Endothelial cell of umbilical vein (primary cell): ENCODE measurements at regions not wholly inside any gene's neighbourhood (a gene's known extent, or its start where the extent isn't known, plus 50 kb on each side); places are given as distances from the start of the nearest gene placed in this dataset.

ENCODE experiments used
- BruUV-seq: library from RNA; stranded (reverse); fragments of 400-500 nt; replicated peaks from 2 replicates; lab custom pipeline; 2021; lab: Mats Ljungman, UMichigan
- CTCF ChIA-PET: fragments of 300-600, 350-600 bp; sonication (Branson Sonifier 250); formaldehyde crosslinking; loops from one replicate; lab custom pipeline; 2021; ENCODE audit warnings: antibody characterized with exemption, inconsistent platforms; lab: Charles Lee
- POLR2A ChIA-PET: fragments of 300-600, 350-600 bp; sonication (Branson Sonifier 250); formaldehyde crosslinking; loops from one replicate; lab custom pipeline; 2021; ENCODE audit warnings: antibody characterized with exemption, inconsistent platforms; lab: Charles Lee
- DNase-seq: peaks from one replicate; pipeline ENCODE4 v3.0.0-alpha.2; 2011; ENCODE audit warnings: low read depth, low spot score
- FAIRE-seq: peaks from 2 replicates; lab custom pipeline; 2011; peaks lifted over from hg19 to GRCh38; lab: Jason Lieb, UNC
- H2AFZ ChIP-seq: 2 replicates; pipeline ENCODE4 v1.6.0; 2012; ENCODE audit warnings: low read depth, low read length, control low read depth, inconsistent platforms
- H3K27ac ChIP-seq: 2 replicates; pipeline ENCODE4 v1.5.1; 2011; ENCODE audit warnings: low read depth, mild to moderate bottlenecking, control low read depth, low read length, moderate library complexity; ENCODE audit not compliant: insufficient read depth
- H3K27me3 ChIP-seq, 2 experiments: 2 replicates each; pipeline versions ENCODE4 v1.6.0 to v1.6.1; 2011; ENCODE audit warnings: low read length in 2 of 2, mixed read lengths in 1 of 2; ENCODE audit not compliant: control insufficient read depth in 2 of 2, insufficient read depth in 2 of 2
- H3K36me3 ChIP-seq, 2 experiments: 2 replicates in 1 of 2; 3 replicates in 1 of 2; pipeline ENCODE4 v1.5.1; 2011; ENCODE audit warnings: low read length in 2 of 2, mild to moderate bottlenecking in 1 of 2, moderate library complexity in 1 of 2; ENCODE audit not compliant: control insufficient read depth in 2 of 2, insufficient read depth in 2 of 2; ENCODE audit errors: extremely low read depth in 1 of 2
- H3K4me1 ChIP-seq: 3 replicates; pipeline ENCODE4 v1.5.1; 2011; ENCODE audit warnings: mild to moderate bottlenecking, low read length; ENCODE audit not compliant: control insufficient read depth, insufficient read depth; ENCODE audit errors: extremely low read depth
- H3K4me2 ChIP-seq: 2 replicates; pipeline ENCODE4 v1.6.1; 2011; ENCODE audit warnings: low read length, control low read depth, mixed read lengths; ENCODE audit not compliant: insufficient read depth
- H3K4me3 ChIP-seq, 3 experiments: fragments of 200-600 bp in 1 of 3; sonication (generic), shearing (Covaris generic) in 1 of 3; replicated peaks in 1 of 3; 2 replicates each; pipeline ENCODE4 v1.5.1; 2011 to 2016; ENCODE audit warnings: control low read depth in 3 of 3, low read length in 3 of 3, mild to moderate bottlenecking in 2 of 3, inconsistent platforms in 1 of 3, low read depth in 1 of 3, moderate library complexity in 1 of 3; ENCODE audit not compliant: insufficient read depth in 1 of 3
- H3K79me2 ChIP-seq: 2 replicates; pipeline ENCODE4 v1.6.0; 2012; ENCODE audit warnings: low read length, inconsistent platforms; ENCODE audit not compliant: control insufficient read depth, insufficient read depth
- H3K9ac ChIP-seq: replicated peaks from 2 replicates; pipeline ENCODE3; 2011; ENCODE audit warnings: low read length, control low read depth; ENCODE audit not compliant: insufficient read depth; ENCODE audit errors: extremely low read depth
- H3K9me1 ChIP-seq: replicated peaks from 3 replicates; pipeline ENCODE4 v1.6.0; 2011; ENCODE audit warnings: mild to moderate bottlenecking, low read length; ENCODE audit not compliant: control insufficient read depth, insufficient read depth; ENCODE audit errors: extremely low read depth
- H3K9me3 ChIP-seq: replicated peaks from 2 replicates; pipeline ENCODE4 v1.5.1; 2012; ENCODE audit warnings: low read length, inconsistent platforms; ENCODE audit not compliant: control insufficient read depth, insufficient read depth
- H4K20me1 ChIP-seq: replicated peaks from 2 replicates; pipeline ENCODE3; 2011; ENCODE audit warnings: mild to moderate bottlenecking, low read length; ENCODE audit not compliant: control insufficient read depth, insufficient read depth; ENCODE audit errors: extremely low read depth
- EZH2 ChIP-seq: IDR thresholded peaks from 2 replicates; pipeline ENCODE4 v1.6.1; 2012; ENCODE audit warnings: borderline replicate concordance, low read depth, mild to moderate bottlenecking, moderate library complexity, low read length, inconsistent platforms; ENCODE audit not compliant: severe bottlenecking
- FOS ChIP-seq: IDR thresholded peaks from 2 replicates; pipeline ENCODE4 v1.6.1; 2011; ENCODE audit warnings: mild to moderate bottlenecking, low read length, moderate library complexity, borderline replicate concordance; ENCODE audit not compliant: insufficient read depth
- GATA2 ChIP-seq: IDR thresholded peaks from 2 replicates; pipeline ENCODE4 v1.7.0; 2011; ENCODE audit warnings: low read depth, mild to moderate bottlenecking, moderate library complexity, mixed read lengths, low read length; ENCODE audit not compliant: insufficient read length, insufficient read depth
- JUN ChIP-seq: IDR thresholded peaks from 2 replicates; pipeline ENCODE4 v1.6.1; 2011; ENCODE audit warnings: borderline replicate concordance, low read depth; ENCODE audit not compliant: insufficient read length, insufficient read depth
- MYC ChIP-seq: IDR thresholded peaks from one replicate; pipeline ENCODE4 v1.6.1; 2011; ENCODE audit warnings: mild to moderate bottlenecking, low read depth, low read length
- POLR2A ChIP-seq: IDR thresholded peaks from 2 replicates; pipeline ENCODE4 v1.6.1; 2012; ENCODE audit warnings: low read depth, mild to moderate bottlenecking, control low read depth, low read length
- POLR2AphosphoS5 ChIP-seq: IDR thresholded peaks from 2 replicates; pipeline ENCODE4 v1.6.1; 2012; ENCODE audit warnings: low read depth, mild to moderate bottlenecking, control low read depth, low read length, moderate library complexity; ENCODE audit not compliant: insufficient read depth
- dilution Hi-C: fragments of 300-500 bp; cut with MboI; formaldehyde crosslinking; loops from one replicate; pipeline ENCODE4 v1.15.0; 2019; ENCODE audit warnings: low sequenced_read_pairs; ENCODE audit not compliant: extremely low pct_ligation_motif_present
- intact Hi-C: fragments of 100-400 bp; cut with micrococcal nuclease; formaldehyde crosslinking; loops from one replicate; pipeline ENCODE4 v1.10.0; 2022
- TF ChIP-seq, protein P1 (sequence below): IDR thresholded peaks from 2 replicates; pipeline ENCODE4 v1.6.1; 2011; ENCODE audit not compliant: insufficient read depth, insufficient read length
- TF ChIP-seq, protein P2 (sequence below), 2 donors: IDR thresholded peaks; 1 replicate in 1 of 2; 2 replicates in 1 of 2; pipeline ENCODE4 v1.5.1; 2011; ENCODE audit warnings: low read length in 2 of 2, mild to moderate bottlenecking in 2 of 2, moderate library complexity in 2 of 2, control low read depth in 1 of 2, inconsistent platforms in 1 of 2, low read depth in 1 of 2; ENCODE audit not compliant: insufficient read depth in 1 of 2; ENCODE audit errors: extremely low read depth in 1 of 2

DNA sequence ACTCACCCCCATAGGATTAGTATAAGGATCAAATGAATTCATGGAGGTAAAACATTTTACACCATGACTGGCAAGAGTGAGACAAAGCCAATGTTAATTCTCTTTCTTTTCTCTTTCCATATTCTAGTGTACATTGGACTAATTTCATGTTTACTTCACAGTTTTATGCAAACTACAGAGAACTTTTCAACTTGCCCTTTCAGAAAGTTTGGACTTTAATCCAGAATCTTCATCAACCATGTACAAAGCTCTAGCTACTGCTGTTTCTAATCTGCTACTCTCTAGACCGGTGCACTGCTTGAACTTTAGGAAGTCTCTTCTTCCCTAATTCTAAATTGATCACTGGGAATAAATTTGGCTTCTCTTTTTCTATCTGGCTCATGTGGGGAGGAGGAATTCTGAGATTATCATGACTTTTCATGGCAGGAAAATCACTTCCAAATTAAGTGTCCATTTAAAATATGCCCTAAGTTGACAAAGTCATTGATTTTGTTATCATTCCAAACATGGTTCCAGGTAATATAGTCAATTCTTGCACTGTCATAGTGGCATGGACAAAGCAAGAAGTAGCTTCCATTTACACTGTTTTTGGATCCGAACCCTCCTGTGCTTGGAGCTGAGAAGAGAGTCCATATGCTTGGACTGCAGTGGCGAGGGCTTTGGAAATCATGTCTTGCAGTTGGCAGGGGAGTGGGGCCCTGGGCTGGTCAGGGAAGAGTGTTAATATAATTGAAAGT, 903.3 kb downstream of the CCSER2 start:
- BruUV-seq, result no TSS peak
- TF ChIP-seq FOS (no peak), POLR2AphosphoS5 (no peak), EZH2 (no peak), GATA2 (no peak), JUN (no peak), MYC (no peak)
- TF ChIP-seq, protein P1, sequence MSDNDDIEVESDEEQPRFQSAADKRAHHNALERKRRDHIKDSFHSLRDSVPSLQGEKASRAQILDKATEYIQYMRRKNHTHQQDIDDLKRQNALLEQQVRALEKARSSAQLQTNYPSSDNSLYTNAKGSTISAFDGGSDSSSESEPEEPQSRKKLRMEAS, result no peak
- no peaks in the 10 kb centered on the region for H4K20me1 ChIP-seq
- H3K4me2 ChIP-seq, result no peak overlapping the region
- dilution Hi-C loops, result no loop called here
- H3K9me3 ChIP-seq, result peaks cover 2% of the 10 kb centered on the region
- ChIA-PET CTCF (no interaction called here), POLR2A (no interaction called here)
- H3K27me3 ChIP-seq, result no peaks in the 10 kb centered on the region
- DNase-seq (no peak), FAIRE-seq (no peak)
- intact Hi-C loops, result no loop called here
- no peaks in the 10 kb centered on the region for H3K9me1 ChIP-seq
- H3K4me3 ChIP-seq, result no peak overlapping the region
- no peaks in the 10 kb centered on the region for H3K79me2 ChIP-seq
- no peak overlapping the region for H3K27ac ChIP-seq
- no peak overlapping the region for H2AFZ ChIP-seq
- H3K9ac ChIP-seq, result no peak overlapping the region
- no peaks in the 10 kb centered on the region for H3K36me3 ChIP-seq
- no peaks in the 10 kb centered on the region for H3K4me1 ChIP-seq

GRCh38 chr10:85235258-85235657, 906.9 kb downstream of the CCSER2 start:
- FAIRE-seq (no peak), DNase-seq (no peak)
- Histone ChIP-seq H4K20me1 (no peaks in the 10 kb centered on the region), H2AFZ (no peak overlapping the region), H3K9ac (no peak overlapping the region), H3K4me2 (no peak overlapping the region), H3K27me3 (no peaks in the 10 kb centered on the region), H3K9me3 (peaks cover 6% of the 10 kb centered on the region), H3K4me1 (no peaks in the 10 kb centered on the region), H3K27ac (no peak overlapping the region), H3K79me2 (no peaks in the 10 kb centered on the region), H3K9me1 (no peaks in the 10 kb centered on the region), H3K36me3 (no peaks in the 10 kb centered on the region), H3K4me3 (no peak overlapping the region)
- ChIA-PET CTCF (no interaction called here), POLR2A (no interaction called here)
- TF ChIP-seq GATA2, result no peak
- TF ChIP-seq MYC, result no peak
- no peak for TF ChIP-seq EZH2
- no peak for TF ChIP-seq POLR2A
- no peak for TF ChIP-seq JUN
- TF ChIP-seq, protein P1, result no peak
- TF ChIP-seq FOS, result no peak
- TF ChIP-seq, protein P2, sequence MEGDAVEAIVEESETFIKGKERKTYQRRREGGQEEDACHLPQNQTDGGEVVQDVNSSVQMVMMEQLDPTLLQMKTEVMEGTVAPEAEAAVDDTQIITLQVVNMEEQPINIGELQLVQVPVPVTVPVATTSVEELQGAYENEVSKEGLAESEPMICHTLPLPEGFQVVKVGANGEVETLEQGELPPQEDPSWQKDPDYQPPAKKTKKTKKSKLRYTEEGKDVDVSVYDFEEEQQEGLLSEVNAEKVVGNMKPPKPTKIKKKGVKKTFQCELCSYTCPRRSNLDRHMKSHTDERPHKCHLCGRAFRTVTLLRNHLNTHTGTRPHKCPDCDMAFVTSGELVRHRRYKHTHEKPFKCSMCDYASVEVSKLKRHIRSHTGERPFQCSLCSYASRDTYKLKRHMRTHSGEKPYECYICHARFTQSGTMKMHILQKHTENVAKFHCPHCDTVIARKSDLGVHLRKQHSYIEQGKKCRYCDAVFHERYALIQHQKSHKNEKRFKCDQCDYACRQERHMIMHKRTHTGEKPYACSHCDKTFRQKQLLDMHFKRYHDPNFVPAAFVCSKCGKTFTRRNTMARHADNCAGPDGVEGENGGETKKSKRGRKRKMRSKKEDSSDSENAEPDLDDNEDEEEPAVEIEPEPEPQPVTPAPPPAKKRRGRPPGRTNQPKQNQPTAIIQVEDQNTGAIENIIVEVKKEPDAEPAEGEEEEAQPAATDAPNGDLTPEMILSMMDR (IDR thresholded peaks at IDR 0.05; ENCODE audit: extremely low read depth in 1 of 2, insufficient read depth in 1 of 2, low read depth in 1 of 2, low read length in 2 of 2), result no peak
- TF ChIP-seq POLR2AphosphoS5, result no peak
- no TSS peak for BruUV-seq
- intact Hi-C loops, result no loop called here
- dilution Hi-C loops, result no loop called here
